GM12873 (cell line): ENCODE measurements at regions not wholly inside any gene's neighbourhood (a gene's known extent, or its start where the extent isn't known, plus 50 kb on each side); places are given as distances from the start of the nearest gene placed in this dataset.

Experiments used
- CTCF ChIP-seq: IDR thresholded peaks from 2 replicates; pipeline ENCODE4 v1.5.1; 2012; ENCODE audit warnings: low read depth, mild to moderate bottlenecking, moderate library complexity, low read length, control low read depth; ENCODE audit not compliant: insufficient read depth; ENCODE audit errors: missing control alignments

- no peak for TF ChIP-seq CTCF
Observed at GRCh38 chr1:162946701-162947100, 85.7 kb upstream of the CCDC190 start.

GRCh38 chr1:162944974-162945674 is 84.1 kb upstream of the CCDC190 start:
- TF ChIP-seq CTCF = no peak

- TF ChIP-seq CTCF = no peak
Observed at GRCh38 chr1:162943622-162944021, 82.6 kb upstream of the CCDC190 start.

- no peak for TF ChIP-seq CTCF
Observed at GRCh38 chr1:162942916-162943559, 82.1 kb upstream of the CCDC190 start.

GRCh38 chr1:162941024-162941423 is 80.0 kb upstream of the CCDC190 start:
- TF ChIP-seq CTCF = no peak

- no peak for TF ChIP-seq CTCF
Observed at GRCh38 chr1:162939035-162939434, 78.1 kb upstream of the CCDC190 start.

- TF ChIP-seq CTCF = no peak
Observed at GRCh38 chr1:162937716-162938395, 76.9 kb upstream of the CCDC190 start.
